ENCODE measurements at regions not wholly inside any gene's neighbourhood (a gene's known extent, or its start where the extent isn't known, plus 50 kb on each side); places are given as distances from the start of the nearest gene placed in this dataset.

DNA sequence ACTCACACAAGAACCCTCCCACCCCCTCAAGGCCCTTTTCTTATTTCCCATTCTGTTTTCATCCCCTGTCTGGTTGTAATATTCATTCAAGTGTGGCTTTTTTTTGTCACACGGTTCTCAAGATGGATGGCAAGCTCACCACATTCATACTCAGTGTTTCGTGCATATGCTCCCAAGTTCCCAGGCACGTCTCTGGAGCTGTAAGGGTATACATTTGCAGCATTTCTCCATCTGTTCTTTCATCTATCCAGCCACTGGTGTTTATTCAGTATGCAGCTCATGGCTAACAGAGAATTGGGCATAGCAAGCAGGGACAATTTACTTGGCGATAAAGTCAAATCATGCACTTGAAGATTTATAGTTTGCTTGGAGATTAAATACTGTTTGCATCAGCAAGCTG, 212.1 kb downstream of the GRIN2B start:
- TF ChIP-seq, protein P1, sequence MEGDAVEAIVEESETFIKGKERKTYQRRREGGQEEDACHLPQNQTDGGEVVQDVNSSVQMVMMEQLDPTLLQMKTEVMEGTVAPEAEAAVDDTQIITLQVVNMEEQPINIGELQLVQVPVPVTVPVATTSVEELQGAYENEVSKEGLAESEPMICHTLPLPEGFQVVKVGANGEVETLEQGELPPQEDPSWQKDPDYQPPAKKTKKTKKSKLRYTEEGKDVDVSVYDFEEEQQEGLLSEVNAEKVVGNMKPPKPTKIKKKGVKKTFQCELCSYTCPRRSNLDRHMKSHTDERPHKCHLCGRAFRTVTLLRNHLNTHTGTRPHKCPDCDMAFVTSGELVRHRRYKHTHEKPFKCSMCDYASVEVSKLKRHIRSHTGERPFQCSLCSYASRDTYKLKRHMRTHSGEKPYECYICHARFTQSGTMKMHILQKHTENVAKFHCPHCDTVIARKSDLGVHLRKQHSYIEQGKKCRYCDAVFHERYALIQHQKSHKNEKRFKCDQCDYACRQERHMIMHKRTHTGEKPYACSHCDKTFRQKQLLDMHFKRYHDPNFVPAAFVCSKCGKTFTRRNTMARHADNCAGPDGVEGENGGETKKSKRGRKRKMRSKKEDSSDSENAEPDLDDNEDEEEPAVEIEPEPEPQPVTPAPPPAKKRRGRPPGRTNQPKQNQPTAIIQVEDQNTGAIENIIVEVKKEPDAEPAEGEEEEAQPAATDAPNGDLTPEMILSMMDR (IDR thresholded peaks at IDR 0.05), result no peak
- no peak for TF ChIP-seq POLR2AphosphoS5 (IDR thresholded peaks at IDR 0.05)
